Ureter (tissue), 1 donor: ENCODE measurements at regions not wholly inside any gene's neighbourhood (a gene's known extent, or its start where the extent isn't known, plus 50 kb on each side); places are given as distances from the start of the nearest gene placed in this dataset.
A peak's percentile ranks its signal among the peaks of the same experiment; 100 is the strongest.

Experiments used
- DNase-seq: peaks from one replicate; pipeline ENCODE4 v3.0.0-alpha.2; 2020; ENCODE audit warnings: low spot score
- donor health status: DM: yes; HTN: yes; CAD: no.

- DNase-seq, result no peak
Measured at GRCh38 chr2:65739927-65740326, 307.5 kb upstream of the SPRED2 start.

DNA sequence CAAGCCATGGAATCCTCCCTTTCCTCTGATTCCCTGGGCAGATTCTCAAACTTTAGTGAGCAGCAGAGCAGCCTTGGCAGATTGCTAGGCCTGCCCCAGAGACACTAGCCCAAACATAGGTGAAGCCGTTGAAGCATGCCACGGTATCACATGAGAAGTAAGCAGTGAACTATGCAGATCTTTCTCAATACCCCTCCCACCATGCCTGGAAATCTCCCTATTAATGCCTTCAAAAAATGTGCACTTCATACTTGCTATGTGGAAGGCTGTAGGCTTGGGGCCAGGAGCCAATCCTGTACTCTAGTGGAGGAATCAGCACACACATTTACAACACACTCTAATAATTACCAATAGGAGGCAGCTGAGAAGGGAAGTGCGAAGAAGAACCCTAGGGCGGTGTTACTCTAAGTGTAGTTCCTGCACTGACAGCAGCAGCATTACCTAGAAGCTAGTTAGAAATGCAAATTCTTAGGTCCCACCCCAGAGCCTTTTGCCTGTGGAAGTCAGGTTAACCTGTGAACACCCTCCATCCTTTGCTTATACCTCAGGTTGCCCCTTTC, 305.1 kb upstream of the SPRED2 start:
- DNase-seq, result no peak

GRCh38 chr2:65731476-65731875, 299.1 kb upstream of the SPRED2 start:
- no peak for DNase-seq

DNA sequence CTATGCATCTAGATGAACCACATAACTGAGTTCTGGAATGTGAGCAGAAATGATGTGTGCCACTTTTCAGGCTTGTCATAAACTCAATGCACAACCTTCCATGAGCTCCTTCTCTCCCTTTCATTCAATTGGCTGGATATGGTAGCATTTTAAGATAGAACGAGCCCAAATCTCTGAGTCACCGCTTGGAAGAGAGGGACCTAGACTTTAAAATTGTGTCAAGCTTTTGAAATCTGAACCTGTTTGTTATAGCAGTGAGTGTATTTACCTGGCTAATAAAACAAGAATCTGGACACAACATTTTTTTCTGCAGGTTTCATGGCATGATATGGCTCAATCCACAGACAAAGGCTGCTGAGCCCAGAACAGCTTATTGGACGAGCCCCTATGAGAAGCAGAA, 297.8 kb upstream of the SPRED2 start:
- no peak for DNase-seq

GRCh38 chr2:65729246-65729645, 296.8 kb upstream of the SPRED2 start:
- peak; percentile 45 for DNase-seq

DNA sequence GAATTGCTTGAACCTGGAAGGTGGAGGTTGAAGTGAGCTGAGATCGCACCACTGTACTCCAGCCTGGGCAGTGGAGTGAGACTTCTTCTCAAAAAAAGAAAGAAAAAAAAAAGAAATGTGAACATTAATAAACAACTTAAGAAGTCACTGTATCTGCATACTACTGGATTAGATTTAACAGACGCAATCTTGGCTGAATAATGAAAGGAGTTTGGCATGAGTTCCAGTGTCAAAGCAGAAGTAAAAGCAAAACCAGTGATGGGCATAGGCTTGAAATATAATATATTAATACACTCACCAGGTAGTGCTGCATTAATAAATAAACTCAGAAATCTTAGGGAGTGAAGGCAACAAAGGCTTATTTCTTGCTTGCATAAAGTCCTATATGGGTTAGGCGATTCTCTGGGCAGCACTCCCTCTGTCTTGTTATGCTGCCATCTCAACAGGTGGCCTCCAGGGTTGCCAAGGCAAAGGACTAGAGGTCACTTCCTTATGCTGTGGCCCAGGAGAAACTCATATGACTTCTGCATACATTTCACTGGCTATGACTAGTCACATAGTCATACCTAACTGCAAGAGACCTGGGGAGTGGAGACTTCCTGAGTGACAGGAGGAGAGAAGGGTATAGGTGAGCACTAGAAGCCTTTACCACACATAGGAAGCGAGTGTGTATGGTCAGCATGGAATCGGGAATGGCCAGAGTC, 296.2 kb upstream of the SPRED2 start:
- no peak for DNase-seq

DNA sequence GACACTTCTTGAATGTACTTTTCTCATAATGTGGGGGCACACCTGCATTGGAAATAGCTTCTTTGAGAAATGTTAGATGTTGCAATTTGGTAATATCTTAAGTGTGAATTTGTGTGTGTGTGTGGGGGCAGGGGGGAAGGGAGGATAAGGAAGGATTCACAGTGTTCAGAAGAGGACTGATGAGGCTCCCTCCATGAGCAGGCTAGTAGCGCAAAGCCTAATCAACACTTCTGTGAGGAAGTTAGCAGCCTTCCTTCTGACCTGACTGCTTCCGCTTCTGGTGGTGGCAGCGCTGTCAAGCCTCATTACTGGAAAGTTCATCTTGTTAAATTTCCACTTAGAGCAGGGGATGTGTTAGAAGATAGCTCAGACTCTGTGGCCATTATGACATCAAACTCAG, 295.4 kb upstream of the SPRED2 start:
- no peak for DNase-seq

DNA sequence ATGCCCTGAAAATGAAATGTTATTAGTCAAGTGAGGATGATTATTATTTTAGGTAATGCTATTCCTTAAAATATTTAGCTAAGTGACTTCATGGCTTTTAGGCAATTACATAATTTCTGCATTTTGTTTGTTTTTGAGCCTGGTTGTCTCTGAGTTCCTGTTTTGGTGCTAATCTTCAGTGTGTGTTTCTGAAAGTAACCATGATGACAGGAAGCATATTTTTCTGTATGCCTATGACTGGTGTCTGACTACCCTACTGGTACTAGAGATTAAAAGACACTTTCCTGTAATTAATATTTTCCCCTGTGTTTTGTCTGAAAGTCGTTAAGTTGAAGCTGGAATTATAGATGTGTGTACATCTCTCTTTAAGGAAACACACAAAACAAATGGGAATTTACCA, 295.0 kb upstream of the SPRED2 start:
- DNase-seq, result no peak

GRCh38 chr2:65724752-65725151, 292.4 kb upstream of the SPRED2 start:
- no peak for DNase-seq

- no peak for DNase-seq
Measured at GRCh38 chr2:65724336-65724735, 291.9 kb upstream of the SPRED2 start.

DNA sequence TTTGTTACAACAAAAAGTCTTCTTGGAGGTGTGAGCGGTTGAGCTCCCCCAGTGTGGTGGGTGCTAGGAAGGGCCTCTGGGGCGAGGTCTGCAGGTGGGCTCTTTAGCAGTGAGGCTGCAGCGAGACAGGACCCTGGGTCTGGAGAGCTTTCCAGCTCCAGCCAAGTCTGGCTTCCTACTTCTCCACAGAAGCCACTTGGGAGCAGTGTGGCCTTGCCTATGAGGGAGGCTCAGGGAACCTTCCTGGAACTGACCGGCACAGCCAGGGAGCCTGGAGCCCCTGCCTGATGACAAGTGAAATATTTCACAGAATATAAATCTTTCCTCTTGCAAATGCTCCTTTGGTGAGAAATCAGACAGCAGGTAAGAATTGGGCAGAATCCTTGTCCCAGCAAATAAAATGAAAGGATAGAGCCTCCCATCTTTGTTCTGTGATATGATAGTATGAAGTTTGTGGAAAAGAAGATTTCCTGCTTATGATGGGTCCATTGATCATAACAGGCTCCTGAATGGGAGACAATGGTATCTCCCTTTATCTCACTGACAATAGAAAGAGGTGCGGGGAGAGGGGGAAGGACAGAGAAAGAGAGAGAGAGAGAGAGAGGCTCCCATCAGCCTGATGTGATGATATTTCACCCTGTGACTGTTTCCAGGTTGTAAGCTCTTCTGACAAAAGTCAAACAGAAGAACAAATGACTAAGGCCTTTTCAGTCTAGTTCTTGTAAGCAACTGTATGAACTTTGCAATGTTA, 289.8 kb upstream of the SPRED2 start:
- DNase-seq, result peak; percentile 61

DNA sequence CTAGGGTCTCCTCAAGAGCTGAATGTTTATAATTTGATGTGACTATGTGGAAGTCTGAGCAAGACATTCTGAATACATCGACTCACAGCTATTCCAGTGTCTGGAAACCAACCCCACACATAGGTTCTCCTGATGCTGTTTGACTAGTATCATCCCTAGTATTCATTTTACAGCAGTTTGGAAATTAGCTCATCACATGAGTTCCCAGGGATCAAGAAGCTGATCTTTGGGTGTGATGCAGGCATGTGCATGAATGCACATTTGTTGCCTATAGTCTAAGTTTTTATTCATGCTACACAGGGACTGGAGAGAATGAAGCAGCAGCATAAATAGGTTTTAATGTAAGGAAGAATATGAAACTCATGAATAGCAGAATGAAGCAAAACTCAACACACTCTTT, 284.3 kb upstream of the SPRED2 start:
- DNase-seq, result no peak

GRCh38 chr2:65715323-65715722, 282.9 kb upstream of the SPRED2 start:
- no peak for DNase-seq

DNA sequence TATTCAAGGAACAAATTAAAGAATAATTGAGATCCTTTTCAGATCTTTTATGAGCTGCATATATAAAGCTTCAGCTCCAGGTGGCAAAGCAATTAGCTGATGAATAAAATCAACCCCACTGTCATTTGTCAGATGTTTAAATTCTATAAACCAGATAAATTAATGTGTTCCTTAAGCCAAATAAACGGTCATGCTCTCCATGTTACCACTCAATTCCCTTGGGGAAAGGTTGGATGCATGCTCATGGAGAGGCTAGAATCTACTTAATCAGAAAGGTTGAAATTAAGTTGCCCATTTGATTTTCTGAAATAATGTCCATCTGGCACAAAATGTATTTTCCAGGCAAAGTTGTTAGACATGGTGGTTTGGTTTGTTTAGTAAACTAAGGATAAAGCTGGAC, 282.5 kb upstream of the SPRED2 start:
- no peak for DNase-seq

GRCh38 chr2:65711863-65712262, 279.5 kb upstream of the SPRED2 start:
- no peak for DNase-seq

- DNase-seq, result no peak
Measured at GRCh38 chr2:65710779-65711295, 278.4 kb upstream of the SPRED2 start.

- no peak for DNase-seq
Measured at GRCh38 chr2:65710356-65710755, 278.0 kb upstream of the SPRED2 start.

GRCh38 chr2:65708086-65708485, 275.7 kb upstream of the SPRED2 start:
- no peak for DNase-seq

- no peak for DNase-seq
Measured at GRCh38 chr2:65706411-65706810, 274.0 kb upstream of the SPRED2 start.

DNA sequence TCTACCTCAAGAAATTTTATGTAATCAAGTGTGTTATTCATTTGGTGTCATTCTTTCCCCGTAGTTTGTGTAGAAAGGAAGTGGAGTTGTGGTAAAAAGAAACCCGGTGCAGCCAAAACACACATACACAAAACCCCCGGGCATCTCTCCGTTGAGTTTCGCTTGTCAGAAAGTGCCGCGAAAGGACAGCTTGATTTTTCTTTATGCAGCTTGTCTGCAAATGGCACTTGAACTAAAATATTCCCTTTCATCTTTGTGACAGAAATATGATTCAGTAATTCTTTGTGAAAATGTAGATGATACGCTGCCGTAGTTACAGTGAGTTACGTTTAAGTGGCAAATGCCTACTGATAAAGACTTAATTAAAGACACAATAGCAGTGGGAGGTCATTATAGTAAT, 268.8 kb upstream of the SPRED2 start:
- no peak for DNase-seq

- DNase-seq, result no peak
Measured at GRCh38 chr2:65700720-65701119, 268.3 kb upstream of the SPRED2 start.

DNA sequence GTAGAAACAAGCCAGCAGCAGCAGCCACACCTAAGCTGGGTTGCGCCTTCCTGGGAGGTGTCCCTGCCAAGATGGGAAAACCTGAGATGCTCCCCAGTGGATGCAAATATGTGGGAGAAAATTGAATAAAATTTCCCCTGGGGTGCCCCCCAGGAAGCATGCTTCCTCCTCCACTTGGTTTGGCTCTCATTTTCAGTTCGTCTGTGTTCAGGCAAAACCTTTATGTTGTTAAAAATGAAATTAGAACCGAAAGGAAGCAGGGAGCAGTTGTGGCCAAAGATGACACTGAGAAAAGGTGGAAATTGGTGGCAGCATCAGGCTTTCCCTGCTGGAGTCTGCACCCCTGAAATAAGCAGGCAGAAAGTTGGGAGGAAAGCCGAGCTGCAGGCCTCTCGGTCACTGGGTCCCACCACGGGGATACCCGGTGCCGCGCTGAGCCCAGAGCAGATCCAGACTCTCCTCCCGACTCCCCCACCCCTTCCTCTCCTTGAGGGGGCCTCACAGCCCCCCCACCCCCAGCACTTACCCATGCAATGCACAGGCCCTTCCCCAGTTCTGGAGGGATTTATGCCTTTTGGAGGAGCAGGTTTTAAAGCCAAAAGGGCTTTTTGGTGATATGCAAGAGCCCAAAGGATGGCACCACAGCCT, 267.7 kb upstream of the SPRED2 start:
- no peak for DNase-seq

- DNase-seq, result no peak
Measured at GRCh38 chr2:65691816-65692215, 259.4 kb upstream of the SPRED2 start.
